ENCODE measurements at regions not wholly inside any gene's neighbourhood (a gene's known extent, or its start where the extent isn't known, plus 50 kb on each side); places are given as distances from the start of the nearest gene placed in this dataset.

DNA sequence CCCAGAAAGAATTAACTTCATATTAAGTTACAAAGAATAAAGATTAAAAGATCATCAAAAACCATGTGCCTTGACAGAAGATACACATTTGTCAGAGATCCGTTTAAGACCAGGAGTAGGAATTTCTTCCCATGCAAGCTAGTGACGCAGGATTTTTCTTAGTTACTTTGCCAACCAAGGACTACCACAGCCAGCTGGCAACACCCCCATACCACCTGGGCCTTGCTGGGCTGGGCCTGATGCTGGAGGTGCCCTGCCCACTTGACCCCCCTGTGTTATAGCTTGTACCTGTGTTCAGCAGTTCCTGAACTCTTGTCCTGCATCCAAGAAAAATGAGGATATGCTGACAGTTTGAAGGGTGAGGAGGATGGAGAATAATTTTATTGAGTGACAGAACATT is 290.9 kb upstream of the SMC2 start:
- Mint-ChIP-seq H3K4me3 (no peak overlapping the region), H3K27me3 (ENCODE audit: insufficient read depth, low read depth, poor library complexity) (peaks cover 2% of the 10 kb centered on the region), H3K27ac (no peak overlapping the region), H3K9me3 (peaks cover 80% of the 10 kb centered on the region), H3K36me3 (ENCODE audit: low read depth) (peaks cover 22% of the 10 kb centered on the region), H3K4me1 (no peaks in the 10 kb centered on the region)
- Histone ChIP-seq H3K27ac (ENCODE audit: low read depth) (no peak overlapping the region), H3K4me2 (no peak overlapping the region), H3K9me2 (ENCODE audit: insufficient read depth) (no peaks in the 10 kb centered on the region), H3K27me3 (ENCODE audit: insufficient read depth) (no peaks in the 10 kb centered on the region), H4K20me1 (replicated peaks; ENCODE audit: insufficient read depth) (no peaks in the 10 kb centered on the region), H3K36me3 (ENCODE audit: insufficient read depth) (peaks cover 7% of the 10 kb centered on the region; the same call in 1 of the 2 replicates), H2AFZ (no peak overlapping the region), H3K79me2 (replicated peaks; ENCODE audit: insufficient read depth) (no peaks in the 10 kb centered on the region), H3K4me1 (ENCODE audit: insufficient read depth) (no peaks in the 10 kb centered on the region), H3F3A (replicated peaks; ENCODE audit: low read depth) (no peaks in the 10 kb centered on the region), H3K4me3 (no peak overlapping the region)
- ATAC-seq (no peak), DNase-seq (ENCODE audit: low spot score) (no peak)
- TF ChIP-seq STAT1 (IDR thresholded peaks at IDR 0.05; ENCODE audit: unreplicated experiment) (no peak), NANOG (IDR thresholded peaks at IDR 0.05; ENCODE audit: borderline replicate concordance) (no peak), JUNB (IDR thresholded peaks at IDR 0.05; ENCODE audit: unreplicated experiment) (no peak), EZH2phosphoT487 (IDR thresholded peaks at IDR 0.05; ENCODE audit: unreplicated experiment) (no peak), POLR2AphosphoS5 (IDR thresholded peaks at IDR 0.05; ENCODE audit: low read depth) (no peak), CREB1 (CRISPR knock-in tag; IDR thresholded peaks at IDR 0.05; ENCODE audit: low read depth) (no peak)
- TF ChIP-seq, protein P1, sequence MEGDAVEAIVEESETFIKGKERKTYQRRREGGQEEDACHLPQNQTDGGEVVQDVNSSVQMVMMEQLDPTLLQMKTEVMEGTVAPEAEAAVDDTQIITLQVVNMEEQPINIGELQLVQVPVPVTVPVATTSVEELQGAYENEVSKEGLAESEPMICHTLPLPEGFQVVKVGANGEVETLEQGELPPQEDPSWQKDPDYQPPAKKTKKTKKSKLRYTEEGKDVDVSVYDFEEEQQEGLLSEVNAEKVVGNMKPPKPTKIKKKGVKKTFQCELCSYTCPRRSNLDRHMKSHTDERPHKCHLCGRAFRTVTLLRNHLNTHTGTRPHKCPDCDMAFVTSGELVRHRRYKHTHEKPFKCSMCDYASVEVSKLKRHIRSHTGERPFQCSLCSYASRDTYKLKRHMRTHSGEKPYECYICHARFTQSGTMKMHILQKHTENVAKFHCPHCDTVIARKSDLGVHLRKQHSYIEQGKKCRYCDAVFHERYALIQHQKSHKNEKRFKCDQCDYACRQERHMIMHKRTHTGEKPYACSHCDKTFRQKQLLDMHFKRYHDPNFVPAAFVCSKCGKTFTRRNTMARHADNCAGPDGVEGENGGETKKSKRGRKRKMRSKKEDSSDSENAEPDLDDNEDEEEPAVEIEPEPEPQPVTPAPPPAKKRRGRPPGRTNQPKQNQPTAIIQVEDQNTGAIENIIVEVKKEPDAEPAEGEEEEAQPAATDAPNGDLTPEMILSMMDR (conservative IDR thresholded peaks at IDR 0.05; ENCODE audit: low read depth in 2 of 2), result no peak
- TF ChIP-seq, protein P2, sequence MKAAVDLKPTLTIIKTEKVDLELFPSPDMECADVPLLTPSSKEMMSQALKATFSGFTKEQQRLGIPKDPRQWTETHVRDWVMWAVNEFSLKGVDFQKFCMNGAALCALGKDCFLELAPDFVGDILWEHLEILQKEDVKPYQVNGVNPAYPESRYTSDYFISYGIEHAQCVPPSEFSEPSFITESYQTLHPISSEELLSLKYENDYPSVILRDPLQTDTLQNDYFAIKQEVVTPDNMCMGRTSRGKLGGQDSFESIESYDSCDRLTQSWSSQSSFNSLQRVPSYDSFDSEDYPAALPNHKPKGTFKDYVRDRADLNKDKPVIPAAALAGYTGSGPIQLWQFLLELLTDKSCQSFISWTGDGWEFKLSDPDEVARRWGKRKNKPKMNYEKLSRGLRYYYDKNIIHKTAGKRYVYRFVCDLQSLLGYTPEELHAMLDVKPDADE (IDR thresholded peaks at IDR 0.05), result no peak

DNA sequence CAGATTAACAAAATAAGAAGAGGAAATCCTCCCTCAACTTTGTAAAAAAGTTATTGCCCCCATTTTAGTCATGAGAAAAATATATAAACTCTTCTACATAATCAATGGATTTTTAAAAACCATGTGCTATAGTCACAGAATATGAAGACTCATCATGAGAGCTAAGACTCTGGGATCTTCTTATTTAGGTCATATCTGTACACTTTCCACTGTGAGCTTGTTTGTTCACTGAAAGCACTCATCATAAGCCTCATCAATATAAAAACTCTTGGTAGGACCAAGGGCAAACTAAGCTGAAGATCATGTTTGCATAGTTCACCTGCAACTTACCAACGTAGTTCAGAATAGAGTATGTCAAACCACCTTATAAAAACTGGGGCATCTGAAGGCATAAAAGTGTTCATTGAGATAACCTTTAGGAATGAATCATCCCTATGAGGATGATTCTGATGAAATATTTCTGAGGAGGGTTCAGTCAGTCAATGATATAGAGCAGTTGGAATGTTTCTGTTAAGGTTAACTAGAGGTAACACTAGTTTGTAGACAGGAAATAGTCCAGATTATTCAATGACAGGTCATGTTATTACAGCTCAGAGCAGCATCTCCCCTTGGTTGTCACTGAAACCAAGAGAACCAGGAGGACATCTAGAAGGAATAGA is 289.9 kb upstream of the SMC2 start:
- peaks cover 22% of the 10 kb centered on the region for H3K36me3 Mint-ChIP-seq (ENCODE audit: low read depth)
- Histone ChIP-seq H3K4me1 (ENCODE audit: insufficient read depth) (no peaks in the 10 kb centered on the region), H2AFZ (no peak overlapping the region), H3K4me2 (no peak overlapping the region), H3K9me2 (ENCODE audit: insufficient read depth) (no peaks in the 10 kb centered on the region), H3K4me3 (no peak overlapping the region), H3F3A (replicated peaks; ENCODE audit: low read depth) (no peaks in the 10 kb centered on the region), H3K79me2 (replicated peaks; ENCODE audit: insufficient read depth) (no peaks in the 10 kb centered on the region), H3K36me3 (ENCODE audit: insufficient read depth) (peaks cover 7% of the 10 kb centered on the region; the same call in 1 of the 2 replicates), H3K27ac (ENCODE audit: low read depth) (no peak overlapping the region), H3K27me3 (ENCODE audit: insufficient read depth) (no peaks in the 10 kb centered on the region), H4K20me1 (replicated peaks; ENCODE audit: insufficient read depth) (no peaks in the 10 kb centered on the region)
- H3K4me1 Mint-ChIP-seq, result no peaks in the 10 kb centered on the region
- no peak overlapping the region for H3K27ac Mint-ChIP-seq
- DNase-seq (ENCODE audit: low spot score) (no peak), ATAC-seq (no peak)
- H3K9me3 Mint-ChIP-seq, result peaks cover 80% of the 10 kb centered on the region
- no peak overlapping the region for H3K4me3 Mint-ChIP-seq
- H3K27me3 Mint-ChIP-seq (ENCODE audit: insufficient read depth, low read depth, poor library complexity), result peaks cover 2% of the 10 kb centered on the region
- TF ChIP-seq CREB1 (CRISPR knock-in tag; IDR thresholded peaks at IDR 0.05; ENCODE audit: low read depth), result no peak
- TF ChIP-seq JUNB (IDR thresholded peaks at IDR 0.05; ENCODE audit: unreplicated experiment), result no peak
- TF ChIP-seq, protein P2 (IDR thresholded peaks at IDR 0.05), result no peak
- TF ChIP-seq STAT1 (IDR thresholded peaks at IDR 0.05; ENCODE audit: unreplicated experiment), result no peak
- TF ChIP-seq, protein P3, sequence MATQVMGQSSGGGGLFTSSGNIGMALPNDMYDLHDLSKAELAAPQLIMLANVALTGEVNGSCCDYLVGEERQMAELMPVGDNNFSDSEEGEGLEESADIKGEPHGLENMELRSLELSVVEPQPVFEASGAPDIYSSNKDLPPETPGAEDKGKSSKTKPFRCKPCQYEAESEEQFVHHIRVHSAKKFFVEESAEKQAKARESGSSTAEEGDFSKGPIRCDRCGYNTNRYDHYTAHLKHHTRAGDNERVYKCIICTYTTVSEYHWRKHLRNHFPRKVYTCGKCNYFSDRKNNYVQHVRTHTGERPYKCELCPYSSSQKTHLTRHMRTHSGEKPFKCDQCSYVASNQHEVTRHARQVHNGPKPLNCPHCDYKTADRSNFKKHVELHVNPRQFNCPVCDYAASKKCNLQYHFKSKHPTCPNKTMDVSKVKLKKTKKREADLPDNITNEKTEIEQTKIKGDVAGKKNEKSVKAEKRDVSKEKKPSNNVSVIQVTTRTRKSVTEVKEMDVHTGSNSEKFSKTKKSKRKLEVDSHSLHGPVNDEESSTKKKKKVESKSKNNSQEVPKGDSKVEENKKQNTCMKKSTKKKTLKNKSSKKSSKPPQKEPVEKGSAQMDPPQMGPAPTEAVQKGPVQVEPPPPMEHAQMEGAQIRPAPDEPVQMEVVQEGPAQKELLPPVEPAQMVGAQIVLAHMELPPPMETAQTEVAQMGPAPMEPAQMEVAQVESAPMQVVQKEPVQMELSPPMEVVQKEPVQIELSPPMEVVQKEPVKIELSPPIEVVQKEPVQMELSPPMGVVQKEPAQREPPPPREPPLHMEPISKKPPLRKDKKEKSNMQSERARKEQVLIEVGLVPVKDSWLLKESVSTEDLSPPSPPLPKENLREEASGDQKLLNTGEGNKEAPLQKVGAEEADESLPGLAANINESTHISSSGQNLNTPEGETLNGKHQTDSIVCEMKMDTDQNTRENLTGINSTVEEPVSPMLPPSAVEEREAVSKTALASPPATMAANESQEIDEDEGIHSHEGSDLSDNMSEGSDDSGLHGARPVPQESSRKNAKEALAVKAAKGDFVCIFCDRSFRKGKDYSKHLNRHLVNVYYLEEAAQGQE (IDR thresholded peaks at IDR 0.05; ENCODE audit: unreplicated experiment), result no peak
- no peak for TF ChIP-seq NANOG (IDR thresholded peaks at IDR 0.05; ENCODE audit: borderline replicate concordance)
- TF ChIP-seq, protein P1 (conservative IDR thresholded peaks at IDR 0.05; ENCODE audit: low read depth in 2 of 2), result no peak
- no peak for TF ChIP-seq EZH2phosphoT487 (IDR thresholded peaks at IDR 0.05; ENCODE audit: unreplicated experiment)
- TF ChIP-seq POLR2AphosphoS5 (IDR thresholded peaks at IDR 0.05; ENCODE audit: low read depth), result no peak
- no peak for TF ChIP-seq ZNF331 (CRISPR knock-in tag; IDR thresholded peaks at IDR 0.05; ENCODE audit: low read depth)
- TF ChIP-seq ZNF114 (CRISPR knock-in tag; IDR thresholded peaks at IDR 0.05), result no peak
- TF ChIP-seq EZH2 (IDR thresholded peaks at IDR 0.05; ENCODE audit: low read depth, unreplicated experiment), result no peak
